Hematopoietic multipotent progenitor cell treated with erythropoietin and hydrocortisone succinate and interleukin-3 and kit ligand, for 8 days (in vitro differentiated cells): ENCODE measurements at regions not wholly inside any gene's neighbourhood (a gene's known extent, or its start where the extent isn't known, plus 50 kb on each side); places are given as distances from the start of the nearest gene placed in this dataset.
"Not testable (repeated sequence)": the region's sequence is repeated elsewhere in the genome, so short reads cannot be mapped to it uniquely, and the experiment has no call there.

Experiments used
- DNase-seq: peaks from one replicate; pipeline ENCODE4 v3.0.0-alpha.2; 2015

GRCh38 chr3:101999177-101999779 is 150.0 kb downstream of the NFKBIZ start:
- DNase-seq = no peak

GRCh38 chr3:102000620-102001209 is 151.4 kb downstream of the NFKBIZ start:
- DNase-seq = no peak

GRCh38 chr3:102002056-102002455 is 152.7 kb downstream of the NFKBIZ start:
- DNase-seq = no peak

- no peak for DNase-seq
Measured at GRCh38 chr3:102004561-102004960, 155.2 kb downstream of the NFKBIZ start.

GRCh38 chr3:102005551-102005950 is 156.2 kb downstream of the NFKBIZ start:
- no peak for DNase-seq

- DNase-seq = no peak
Measured at GRCh38 chr3:102006812-102007485, 157.6 kb downstream of the NFKBIZ start.

GRCh38 chr3:102008436-102008835 is 159.1 kb downstream of the NFKBIZ start:
- DNase-seq = not testable (repeated sequence)

- DNase-seq = no peak
Measured at GRCh38 chr3:102016417-102016816, 167.1 kb downstream of the NFKBIZ start.

- DNase-seq = no peak
Measured at GRCh38 chr3:102017784-102018183, 168.5 kb downstream of the NFKBIZ start.

- no peak for DNase-seq
Measured at GRCh38 chr3:102018551-102018950, 169.2 kb downstream of the NFKBIZ start.

GRCh38 chr3:102020735-102021134 is 171.4 kb downstream of the NFKBIZ start:
- DNase-seq = no peak

GRCh38 chr3:102024270-102024904 is 175.1 kb downstream of the NFKBIZ start:
- DNase-seq = no peak

GRCh38 chr3:102025606-102026270 is 176.4 kb downstream of the NFKBIZ start:
- no peak for DNase-seq

- DNase-seq = no peak
Measured at GRCh38 chr3:102026656-102027055, 177.3 kb downstream of the NFKBIZ start.

- no peak for DNase-seq
Measured at GRCh38 chr3:102030661-102031060, 181.3 kb downstream of the NFKBIZ start.

GRCh38 chr3:102031834-102032233 is 182.5 kb downstream of the NFKBIZ start:
- DNase-seq = no peak

GRCh38 chr3:102032491-102033383 is 183.4 kb downstream of the NFKBIZ start:
- DNase-seq = no peak

GRCh38 chr3:102034639-102035451 is 185.5 kb downstream of the NFKBIZ start:
- no peak for DNase-seq

GRCh38 chr3:102036017-102036416 is 186.7 kb downstream of the NFKBIZ start:
- no peak for DNase-seq

- no peak for DNase-seq
Measured at GRCh38 chr3:102036472-102036871, 187.2 kb downstream of the NFKBIZ start.

GRCh38 chr3:102037209-102037608 is 187.9 kb downstream of the NFKBIZ start:
- DNase-seq = no peak
